SK-N-SH (cell line): ENCODE measurements at regions not wholly inside any gene's neighbourhood (a gene's known extent, or its start where the extent isn't known, plus 50 kb on each side); places are given as distances from the start of the nearest gene placed in this dataset.

Experiments used
- CHD2 ChIP-seq: fragments of 150-350 bp; IDR thresholded peaks from 2 replicates; pipeline ENCODE4 v1.6.1; 2018; ENCODE audit warnings: low read length; ENCODE audit not compliant: partially characterized antibody
- CTCF ChIP-seq: fragments of 200-600 bp; sonication (generic); IDR thresholded peaks from 2 replicates; pipeline ENCODE4 v1.6.1; 2017; ENCODE audit warnings: antibody characterized with exemption, mild to moderate bottlenecking, moderate library complexity
- IRF3 ChIP-seq: fragments of 150-350 bp; IDR thresholded peaks from 2 replicates; pipeline ENCODE4 v1.6.1; 2016; ENCODE audit warnings: mild to moderate bottlenecking, low read depth, low read length
- NRF1 ChIP-seq: IDR thresholded peaks from 2 replicates; pipeline ENCODE4 v1.6.1; 2012; ENCODE audit warnings: low read depth, mild to moderate bottlenecking, low read length
- RAD21 ChIP-seq: IDR thresholded peaks from 2 replicates; pipeline ENCODE4 v1.6.1; 2012; ENCODE audit warnings: mild to moderate bottlenecking, low read length
- RCOR1 ChIP-seq: fragments of 150-350 bp; IDR thresholded peaks from 2 replicates; pipeline ENCODE4 v1.6.1; 2017; ENCODE audit warnings: antibody characterized with exemption, low read length
- RXRA ChIP-seq: IDR thresholded peaks from 2 replicates; pipeline ENCODE4 v1.4.0; 2012; ENCODE audit warnings: low read depth, mild to moderate bottlenecking, borderline replicate concordance
- SMC3 ChIP-seq: IDR thresholded peaks from 2 replicates; pipeline ENCODE4 v1.6.1; 2012; ENCODE audit warnings: low read depth, low read length, improper control_type of control experiment
- TF ChIP-seq, protein P1 (sequence below): IDR thresholded peaks from 2 replicates; pipeline ENCODE4; 2012

DNA sequence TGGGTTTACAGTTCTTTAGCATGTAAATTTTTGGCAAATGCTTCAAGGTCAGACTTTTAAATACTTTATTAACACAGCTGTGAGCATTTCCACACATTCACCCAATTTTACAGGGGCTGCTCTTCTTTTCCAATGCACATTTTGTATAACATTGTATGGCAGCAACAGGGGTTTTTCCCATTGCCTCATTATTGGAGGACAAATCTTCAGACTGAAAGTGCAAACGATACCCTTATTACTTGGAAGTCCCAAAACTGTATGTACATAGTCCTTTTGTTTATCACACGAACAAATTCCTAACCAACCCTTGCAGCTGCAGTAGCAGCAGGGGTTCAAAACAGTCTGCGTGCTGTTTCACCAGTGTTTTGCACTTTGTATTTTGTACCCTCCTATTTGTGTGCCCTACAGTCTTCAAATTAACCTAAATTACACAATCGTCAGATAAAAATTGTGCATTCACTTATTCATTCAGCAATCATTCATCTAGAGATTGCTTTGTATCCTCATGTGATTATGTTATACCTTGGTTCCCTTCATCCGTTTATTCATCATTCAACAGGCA lies 330.7 kb upstream of the RASGEF1B start:
- TF ChIP-seq, protein P1, sequence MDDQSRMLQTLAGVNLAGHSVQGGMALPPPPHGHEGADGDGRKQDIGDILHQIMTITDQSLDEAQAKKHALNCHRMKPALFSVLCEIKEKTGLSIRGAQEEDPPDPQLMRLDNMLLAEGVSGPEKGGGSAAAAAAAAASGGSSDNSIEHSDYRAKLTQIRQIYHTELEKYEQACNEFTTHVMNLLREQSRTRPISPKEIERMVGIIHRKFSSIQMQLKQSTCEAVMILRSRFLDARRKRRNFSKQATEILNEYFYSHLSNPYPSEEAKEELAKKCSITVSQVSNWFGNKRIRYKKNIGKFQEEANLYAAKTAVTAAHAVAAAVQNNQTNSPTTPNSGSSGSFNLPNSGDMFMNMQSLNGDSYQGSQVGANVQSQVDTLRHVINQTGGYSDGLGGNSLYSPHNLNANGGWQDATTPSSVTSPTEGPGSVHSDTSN: no peak
- TF ChIP-seq RAD21: no peak
- TF ChIP-seq IRF3: no peak
- no peak for TF ChIP-seq RXRA
- TF ChIP-seq NRF1: no peak
- no peak for TF ChIP-seq RCOR1
- TF ChIP-seq SMC3: no peak
- TF ChIP-seq CTCF: no peak
- no peak for TF ChIP-seq CHD2
